LNCaP clone FGC (cell line): ENCODE measurements at regions not wholly inside any gene's neighbourhood (a gene's known extent, or its start where the extent isn't known, plus 50 kb on each side); places are given as distances from the start of the nearest gene placed in this dataset.

ENCODE experiments used
- DNase-seq: peaks from one replicate; pipeline ENCODE4 v3.0.0-alpha.2; 2011; ENCODE audit warnings: low read depth
- H3K4me3 ChIP-seq: 2 replicates; pipeline ENCODE4 v1.5.1; 2011; ENCODE audit warnings: mild to moderate bottlenecking, low read depth, low read length, control low read depth
- CTCF ChIP-seq: IDR thresholded peaks from 2 replicates; pipeline ENCODE4 v1.5.1; 2012; ENCODE audit warnings: mild to moderate bottlenecking; ENCODE audit not compliant: control insufficient read depth, insufficient read depth; ENCODE audit errors: extremely low read depth

GRCh38 chr20:57118107-57118769 is 148.2 kb downstream of the BMP7 start:
- no peak for DNase-seq
- TF ChIP-seq CTCF, result no peak
- H3K4me3 ChIP-seq, result no peak overlapping the region
